ENCODE measurements at regions not wholly inside any gene's neighbourhood (a gene's known extent, or its start where the extent isn't known, plus 50 kb on each side); places are given as distances from the start of the nearest gene placed in this dataset.

- H3K4me1 ChIP-seq (ENCODE audit: control insufficient read depth, extremely low read depth, insufficient read depth, low read length), result no peaks in the 10 kb centered on the region
- H3K27me3 ChIP-seq (ENCODE audit: control insufficient read depth, insufficient read depth, low read length), result no peaks in the 10 kb centered on the region
- no peak for DNase-seq (ENCODE audit: low read depth in 2 of 2)
These were observed 1012.8 kb downstream of the ROBO2 start for GRCh38 chr3:78052746-78053145.

GRCh38 chr3:78066287-78066686 lies 1026.4 kb downstream of the ROBO2 start:
- Histone ChIP-seq H3K4me1 (ENCODE audit: control insufficient read depth, extremely low read depth, insufficient read depth, low read length) (no peaks in the 10 kb centered on the region), H3K4me3 (replicated peaks in 1 of 4; ENCODE audit: control extremely low read depth in 1 of 4, insufficient read depth in 1 of 4, low read depth in 3 of 4, low read length in 4 of 4) (no peak overlapping the region)
- no peak for DNase-seq (ENCODE audit: low read depth in 2 of 2)

More at GRCh38 chr3:78052746-78053145, 1012.8 kb downstream of the ROBO2 start:
- Histone ChIP-seq H3K9ac (ENCODE audit: insufficient read depth, low read length) (no peak overlapping the region), H3K4me2 (ENCODE audit: extremely low read depth, insufficient read depth, low read length) (no peak overlapping the region), H3K79me2 (ENCODE audit: control insufficient read depth, insufficient read depth, low read length) (no peaks in the 10 kb centered on the region), H3K4me3 (replicated peaks in 1 of 4; ENCODE audit: control extremely low read depth in 1 of 4, insufficient read depth in 1 of 4, low read depth in 3 of 4, low read length in 4 of 4) (no peak overlapping the region), H3K9me3 (ENCODE audit: control insufficient read depth, insufficient read depth, low read depth, low read length) (no peaks in the 10 kb centered on the region), H3K27ac (ENCODE audit: insufficient read depth, low read length) (no peak overlapping the region), H3K36me3 (ENCODE audit: control insufficient read depth, insufficient read depth, low read length) (no peaks in the 10 kb centered on the region), H2AFZ (ENCODE audit: low read length) (no peak overlapping the region), H4K20me1 (ENCODE audit: control insufficient read depth, extremely low read depth, insufficient read depth, low read length) (no peaks in the 10 kb centered on the region)
- TF ChIP-seq CTCF (conservative IDR thresholded peaks at IDR 0.05 in 1 of 2, IDR thresholded peaks at IDR 0.05 in 1 of 2; ENCODE audit: low read depth in 1 of 2, low read length in 2 of 2), result no peak

GRCh38 chr3:78070188-78070587 lies 1030.3 kb downstream of the ROBO2 start:
- TF ChIP-seq CTCF (conservative IDR thresholded peaks at IDR 0.05 in 1 of 2, IDR thresholded peaks at IDR 0.05 in 1 of 2; ENCODE audit: low read depth in 1 of 2, low read length in 2 of 2), result no peak
- TF ChIP-seq EZH2 (IDR thresholded peaks at IDR 0.05; ENCODE audit: low read length, missing control alignments), result no peak
- no peak for DNase-seq (ENCODE audit: low read depth in 2 of 2)
- Histone ChIP-seq H3K27ac (ENCODE audit: insufficient read depth, low read length) (no peak overlapping the region), H2AFZ (ENCODE audit: low read length) (no peak overlapping the region), H4K20me1 (ENCODE audit: control insufficient read depth, extremely low read depth, insufficient read depth, low read length) (no peaks in the 10 kb centered on the region), H3K9me3 (ENCODE audit: control insufficient read depth, insufficient read depth, low read depth, low read length) (no peaks in the 10 kb centered on the region), H3K36me3 (ENCODE audit: control insufficient read depth, insufficient read depth, low read length) (no peaks in the 10 kb centered on the region), H3K9ac (ENCODE audit: insufficient read depth, low read length) (no peak overlapping the region), H3K4me2 (ENCODE audit: extremely low read depth, insufficient read depth, low read length) (no peak overlapping the region), H3K27me3 (ENCODE audit: control insufficient read depth, insufficient read depth, low read length) (no peaks in the 10 kb centered on the region), H3K79me2 (ENCODE audit: control insufficient read depth, insufficient read depth, low read length) (no peaks in the 10 kb centered on the region), H3K4me3 (replicated peaks in 1 of 4; ENCODE audit: control extremely low read depth in 1 of 4, insufficient read depth in 1 of 4, low read depth in 3 of 4, low read length in 4 of 4) (no peak overlapping the region), H3K4me1 (ENCODE audit: control insufficient read depth, extremely low read depth, insufficient read depth, low read length) (no peaks in the 10 kb centered on the region)

More at GRCh38 chr3:78066287-78066686, 1026.4 kb downstream of the ROBO2 start:
- H3K27ac ChIP-seq (ENCODE audit: insufficient read depth, low read length), result no peak overlapping the region
- H2AFZ ChIP-seq (ENCODE audit: low read length), result no peak overlapping the region
- H3K79me2 ChIP-seq (ENCODE audit: control insufficient read depth, insufficient read depth, low read length), result no peaks in the 10 kb centered on the region
- no peaks in the 10 kb centered on the region for H4K20me1 ChIP-seq (ENCODE audit: control insufficient read depth, extremely low read depth, insufficient read depth, low read length)
- H3K27me3 ChIP-seq (ENCODE audit: control insufficient read depth, insufficient read depth, low read length), result no peaks in the 10 kb centered on the region
- TF ChIP-seq EZH2 (IDR thresholded peaks at IDR 0.05; ENCODE audit: low read length, missing control alignments), result no peak
- TF ChIP-seq CTCF (conservative IDR thresholded peaks at IDR 0.05 in 1 of 2, IDR thresholded peaks at IDR 0.05 in 1 of 2; ENCODE audit: low read depth in 1 of 2, low read length in 2 of 2), result no peak
- no peak overlapping the region for H3K4me2 ChIP-seq (ENCODE audit: extremely low read depth, insufficient read depth, low read length)
- no peaks in the 10 kb centered on the region for H3K9me3 ChIP-seq (ENCODE audit: control insufficient read depth, insufficient read depth, low read depth, low read length)
- no peaks in the 10 kb centered on the region for H3K36me3 ChIP-seq (ENCODE audit: control insufficient read depth, insufficient read depth, low read length)
- no peak overlapping the region for H3K9ac ChIP-seq (ENCODE audit: insufficient read depth, low read length)

All from fibroblast of lung (primary cell).